ENCODE measurements at regions not wholly inside any gene's neighbourhood (a gene's known extent, or its start where the extent isn't known, plus 50 kb on each side); places are given as distances from the start of the nearest gene placed in this dataset.
A peak's percentile ranks its signal among the peaks of the same experiment; 100 is the strongest.

DNA sequence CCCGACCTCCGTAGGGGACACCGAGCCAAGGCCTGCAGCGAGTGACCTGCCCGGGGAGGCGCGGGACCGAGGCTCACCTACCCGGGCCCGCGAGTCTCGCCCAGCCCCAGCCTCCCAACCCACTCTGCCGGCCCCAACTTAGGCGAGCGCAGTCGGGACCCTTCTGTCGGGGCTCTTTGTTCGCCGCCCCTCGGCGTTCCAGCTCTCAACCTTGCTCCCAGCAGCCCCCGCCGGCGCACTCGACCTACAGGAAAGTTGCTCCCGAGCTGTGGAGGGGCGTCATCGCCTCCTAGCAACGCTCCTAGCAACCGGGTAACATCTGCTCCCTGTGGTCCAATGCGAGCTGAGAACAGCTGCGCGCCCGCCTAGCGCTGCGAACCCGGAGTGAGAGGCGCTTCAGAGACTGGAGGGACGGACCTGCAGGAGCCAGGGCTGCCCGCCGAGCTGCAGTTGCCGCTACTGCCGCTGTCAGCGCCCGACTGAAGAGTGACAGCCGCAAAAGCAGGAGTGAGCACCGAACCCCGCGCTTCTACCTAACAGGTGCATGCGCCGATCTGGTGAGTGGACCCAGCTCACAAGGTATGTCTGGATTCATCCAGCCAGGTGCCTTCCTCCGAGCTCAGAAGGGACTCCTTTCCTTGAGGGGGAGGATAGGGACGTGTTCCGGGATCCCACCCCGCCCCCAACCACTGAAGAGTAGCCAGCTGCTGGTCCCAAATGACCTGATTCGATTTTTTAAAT lies 355.0 kb downstream of the SNAPC1 start:
- intact Hi-C loops (cut with DNase I): no loop called here
- DNase-seq (ENCODE audit: low spot score): peak; percentile 24
- no peak overlapping the region for H3K27ac ChIP-seq
- no peaks in the 10 kb centered on the region for H3K36me3 ChIP-seq
- TF ChIP-seq POLR2AphosphoS5 (IDR thresholded peaks at IDR 0.05) (no peak), POLR2A (IDR thresholded peaks at IDR 0.05) (no peak)
- TF ChIP-seq, protein P1, sequence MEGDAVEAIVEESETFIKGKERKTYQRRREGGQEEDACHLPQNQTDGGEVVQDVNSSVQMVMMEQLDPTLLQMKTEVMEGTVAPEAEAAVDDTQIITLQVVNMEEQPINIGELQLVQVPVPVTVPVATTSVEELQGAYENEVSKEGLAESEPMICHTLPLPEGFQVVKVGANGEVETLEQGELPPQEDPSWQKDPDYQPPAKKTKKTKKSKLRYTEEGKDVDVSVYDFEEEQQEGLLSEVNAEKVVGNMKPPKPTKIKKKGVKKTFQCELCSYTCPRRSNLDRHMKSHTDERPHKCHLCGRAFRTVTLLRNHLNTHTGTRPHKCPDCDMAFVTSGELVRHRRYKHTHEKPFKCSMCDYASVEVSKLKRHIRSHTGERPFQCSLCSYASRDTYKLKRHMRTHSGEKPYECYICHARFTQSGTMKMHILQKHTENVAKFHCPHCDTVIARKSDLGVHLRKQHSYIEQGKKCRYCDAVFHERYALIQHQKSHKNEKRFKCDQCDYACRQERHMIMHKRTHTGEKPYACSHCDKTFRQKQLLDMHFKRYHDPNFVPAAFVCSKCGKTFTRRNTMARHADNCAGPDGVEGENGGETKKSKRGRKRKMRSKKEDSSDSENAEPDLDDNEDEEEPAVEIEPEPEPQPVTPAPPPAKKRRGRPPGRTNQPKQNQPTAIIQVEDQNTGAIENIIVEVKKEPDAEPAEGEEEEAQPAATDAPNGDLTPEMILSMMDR (IDR thresholded peaks at IDR 0.05): no peak
- H3K4me3 ChIP-seq: peak overlapping the region; percentile 4 to 7
- H3K4me1 ChIP-seq (replicated peaks): no peaks in the 10 kb centered on the region
- H3K9me3 ChIP-seq: no peaks in the 10 kb centered on the region
- WGBS: 2% methylated on average over 56 of the region's 56 CpGs
- H3K27me3 ChIP-seq (replicated peaks; ENCODE audit: insufficient read depth): peaks cover 4% of the 10 kb centered on the region

DNA sequence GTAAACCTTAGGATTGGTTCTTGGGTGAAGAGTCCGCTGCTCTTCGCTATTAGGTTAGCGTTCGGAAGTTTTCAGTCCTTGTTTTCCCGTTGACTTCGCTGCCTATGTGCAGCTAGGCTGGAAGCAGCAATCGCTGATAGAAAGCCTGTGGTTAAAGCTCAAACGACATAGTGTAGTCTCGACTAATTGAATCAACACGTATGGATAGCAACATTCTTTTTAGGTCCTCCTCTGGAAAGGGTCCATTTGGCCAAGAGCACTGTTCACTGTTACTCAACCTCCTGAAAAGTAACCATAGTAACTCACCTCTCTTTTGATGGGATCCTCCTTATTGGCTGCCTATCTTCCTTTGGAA lies 355.5 kb downstream of the SNAPC1 start:
- Histone ChIP-seq H3K4me3 (peak overlapping the region; percentile 4 to 7), H3K9me3 (no peaks in the 10 kb centered on the region), H3K4me1 (replicated peaks) (no peaks in the 10 kb centered on the region), H3K27ac (no peak overlapping the region), H3K36me3 (no peaks in the 10 kb centered on the region), H3K27me3 (replicated peaks; ENCODE audit: insufficient read depth) (peaks cover 4% of the 10 kb centered on the region)
- TF ChIP-seq POLR2A (IDR thresholded peaks at IDR 0.05) (no peak), POLR2AphosphoS5 (IDR thresholded peaks at IDR 0.05) (no peak)
- TF ChIP-seq, protein P1 (IDR thresholded peaks at IDR 0.05): no peak
- WGBS: 12% methylated on average over 10 of the region's 10 CpGs
- intact Hi-C loops (cut with DNase I): no loop called here
- DNase-seq (ENCODE audit: low spot score): no peak

DNA sequence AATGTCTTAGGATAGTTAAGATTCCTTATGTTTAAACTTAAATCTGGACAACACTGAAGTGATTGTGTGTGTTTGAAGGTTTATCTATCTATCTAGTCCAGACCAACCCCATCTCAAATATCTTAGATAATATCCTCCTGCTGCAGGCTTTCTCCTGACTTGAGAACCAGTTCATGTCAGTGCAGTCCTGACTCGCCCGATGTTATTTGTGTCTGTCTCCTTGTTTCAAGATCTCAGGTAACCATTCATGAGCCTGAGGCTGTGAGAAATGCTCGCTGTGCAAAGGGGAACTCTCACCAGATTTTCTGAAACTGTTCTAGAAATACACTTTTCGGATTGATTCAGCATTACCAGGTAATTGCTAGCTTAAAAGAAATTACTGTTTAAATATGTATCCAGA lies 356.2 kb downstream of the SNAPC1 start:
- H3K9me3 ChIP-seq: no peaks in the 10 kb centered on the region

DNA sequence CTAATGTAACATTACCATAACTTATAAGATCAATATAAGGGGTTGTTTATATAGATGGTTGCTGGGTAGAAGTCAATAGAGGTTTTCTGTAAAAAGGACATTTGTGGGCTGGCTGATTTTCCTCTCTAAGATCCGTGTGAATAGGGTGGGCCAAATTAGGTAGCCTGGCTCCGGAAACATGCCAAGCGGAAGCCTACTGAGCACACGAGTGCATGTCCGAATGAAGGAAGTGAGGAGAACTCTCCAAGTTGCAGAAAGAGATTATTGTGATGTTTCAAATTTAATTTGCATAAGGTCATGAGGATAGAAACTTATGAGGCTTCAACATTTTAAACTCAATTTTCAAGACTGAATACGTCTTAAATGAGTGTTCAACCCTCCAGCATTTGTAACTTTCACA lies 356.7 kb downstream of the SNAPC1 start:
- no peak for DNase-seq (ENCODE audit: low spot score)
- H3K4me3 ChIP-seq: no peak overlapping the region
- intact Hi-C loops (cut with DNase I): no loop called here
- TF ChIP-seq POLR2A (IDR thresholded peaks at IDR 0.05): no peak
- TF ChIP-seq POLR2AphosphoS5 (IDR thresholded peaks at IDR 0.05): no peak
- TF ChIP-seq, protein P1 (IDR thresholded peaks at IDR 0.05): no peak
- H3K27me3 ChIP-seq (replicated peaks; ENCODE audit: insufficient read depth): peaks cover 4% of the 10 kb centered on the region
- no peaks in the 10 kb centered on the region for H3K36me3 ChIP-seq
- 68% methylated on average over 6 of the region's 6 CpGs for WGBS
- H3K27ac ChIP-seq: no peak overlapping the region
- H3K4me1 ChIP-seq (replicated peaks): no peaks in the 10 kb centered on the region
- H3K9me3 ChIP-seq: no peaks in the 10 kb centered on the region

More for the DNA sequence above, 356.2 kb downstream of the SNAPC1 start:
- no peak for DNase-seq (ENCODE audit: low spot score)
- H3K4me3 ChIP-seq: no peak overlapping the region
- WGBS: 50% methylated on average over 4 of the region's 4 CpGs
- intact Hi-C loops (cut with DNase I): no loop called here
- H3K27me3 ChIP-seq (replicated peaks; ENCODE audit: insufficient read depth): peaks cover 4% of the 10 kb centered on the region
- TF ChIP-seq POLR2AphosphoS5 (IDR thresholded peaks at IDR 0.05) (no peak), POLR2A (IDR thresholded peaks at IDR 0.05) (no peak)
- TF ChIP-seq, protein P1 (IDR thresholded peaks at IDR 0.05): no peak
- H3K27ac ChIP-seq: no peak overlapping the region
- no peaks in the 10 kb centered on the region for H3K36me3 ChIP-seq
- H3K4me1 ChIP-seq (replicated peaks): no peaks in the 10 kb centered on the region

DNA sequence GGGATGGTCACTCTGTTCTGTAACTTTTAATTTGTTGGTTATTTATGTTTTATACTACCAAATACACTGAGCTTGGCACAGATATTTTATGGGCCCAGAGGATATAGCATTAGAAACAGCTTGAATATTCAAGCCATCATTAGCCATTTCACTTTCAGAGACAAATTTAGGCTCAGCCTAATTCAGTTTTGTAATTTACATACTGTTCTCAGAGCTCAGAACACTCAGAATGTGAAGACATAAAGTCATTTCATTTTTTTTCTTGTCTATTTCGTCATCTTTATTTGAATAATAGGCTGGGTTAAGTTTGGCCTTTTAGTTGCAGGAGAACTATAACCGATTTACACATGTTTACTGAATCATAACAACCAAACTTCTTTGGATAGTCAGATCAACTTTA lies 361.7 kb downstream of the SNAPC1 start:
- 72% methylated on average over 2 of the region's 2 CpGs for WGBS
- DNase-seq (ENCODE audit: low spot score): no peak
- H3K4me3 ChIP-seq: no peak overlapping the region
- intact Hi-C loops (cut with DNase I): loop anchor here (5.0 to 10.0 kb wide), 3 partner anchors 199 to 669 kb away; no protein-coding TSS in a partner anchor
- H3K9me3 ChIP-seq: no peaks in the 10 kb centered on the region
- H3K27ac ChIP-seq: no peak overlapping the region
- H3K36me3 ChIP-seq: no peaks in the 10 kb centered on the region
- TF ChIP-seq, protein P1 (IDR thresholded peaks at IDR 0.05): no peak
- no peak for TF ChIP-seq POLR2AphosphoS5 (IDR thresholded peaks at IDR 0.05)
- no peak for TF ChIP-seq POLR2A (IDR thresholded peaks at IDR 0.05)
- no peaks in the 10 kb centered on the region for H3K27me3 ChIP-seq (replicated peaks; ENCODE audit: insufficient read depth)
- no peaks in the 10 kb centered on the region for H3K4me1 ChIP-seq (replicated peaks)
